Psoas muscle (tissue), 7 donors: ENCODE measurements at regions not wholly inside any gene's neighbourhood (a gene's known extent, or its start where the extent isn't known, plus 50 kb on each side); places are given as distances from the start of the nearest gene placed in this dataset.
A peak's percentile ranks its signal among the peaks of the same experiment; 100 is the strongest.
"Not testable (repeated sequence)": the region's sequence is repeated elsewhere in the genome, so short reads cannot be mapped to it uniquely, and the experiment has no call there.

Source experiments
- ATAC-seq, 4 donors: fragments of 200-7000 bp; cut with Tn5 transposase; one replicate each; pipeline ENCODE4 v1.9.1; 2020; ENCODE audit warnings: moderate library complexity in 3 of 4, mild to moderate bottlenecking in 2 of 4
- DNase-seq, 2 donors: peaks; one replicate each; pipeline ENCODE4 v3.0.0-alpha.2; 2020
- H3K27ac ChIP-seq: fragments of 200-600 bp; one replicate; pipeline ENCODE4 v1.8.0; 2022
- H3K27me3 ChIP-seq, 3 donors: fragments of 200-600 bp in 1 of 3; one replicate each; pipeline versions ENCODE4 v1.6.1 to v1.8.0; 2013 to 2022; ENCODE audit warnings: low read length in 2 of 3, mild to moderate bottlenecking in 2 of 3, moderate library complexity in 1 of 3; ENCODE audit not compliant: insufficient read depth in 3 of 3
- H3K36me3 ChIP-seq, 2 donors: fragments of 200-600 bp in 1 of 2; one replicate each; pipeline versions ENCODE4 v1.6.1 to v1.8.0; 2013 to 2022; ENCODE audit warnings: low read depth in 1 of 2, mild to moderate bottlenecking in 1 of 2, moderate library complexity in 1 of 2; ENCODE audit not compliant: insufficient read depth in 1 of 2
- H3K4me1 ChIP-seq: fragments of 200-600 bp; one replicate; pipeline ENCODE4 v1.8.0; 2022
- H3K4me3 ChIP-seq: fragments of 200-600 bp; one replicate; pipeline ENCODE4 v1.8.0; 2022; ENCODE audit warnings: mild to moderate bottlenecking
- H3K9me3 ChIP-seq: fragments of 200-600 bp; one replicate; pipeline ENCODE4 v1.8.0; 2022
- WGBS, 3 donors: extraction: QIAGEN DNeasy Blood & Tissue Kit; methylation state at CpG; one replicate each; pipeline versions ENCODE4 v1.1.6 to v1.1.7; 2013; 5-methylcytosine and 5-hydroxymethylcytosine counted together
- intact Hi-C, 2 donors: fragments of 100-400 bp; cut with DNase I; formaldehyde crosslinking; loops; one replicate each; pipeline versions ENCODE4 v1.11.0 to v1.14.2; 2022
- TF ChIP-seq, protein P1 (sequence below): fragments of 200-600 bp; IDR thresholded peaks from one replicate; pipeline ENCODE4 v1.8.0; 2022; ENCODE audit warnings: antibody characterized with exemption
- donor health status: healthy with polysubstance abuse.
- donor health status: DM: no; HTN: no; CAD: no; lungs with moderate emphysema.
- donor health status: Bipolar disorder and iron deficiency.
- donor health status: healthy.
- donor health status: DM: yes; HTN: yes; CAD: no.
- donor health status: DM: no; HTN: no; CAD: no.
- donor health status: DM: yes; HTN: yes; CAD: no.

DNA sequence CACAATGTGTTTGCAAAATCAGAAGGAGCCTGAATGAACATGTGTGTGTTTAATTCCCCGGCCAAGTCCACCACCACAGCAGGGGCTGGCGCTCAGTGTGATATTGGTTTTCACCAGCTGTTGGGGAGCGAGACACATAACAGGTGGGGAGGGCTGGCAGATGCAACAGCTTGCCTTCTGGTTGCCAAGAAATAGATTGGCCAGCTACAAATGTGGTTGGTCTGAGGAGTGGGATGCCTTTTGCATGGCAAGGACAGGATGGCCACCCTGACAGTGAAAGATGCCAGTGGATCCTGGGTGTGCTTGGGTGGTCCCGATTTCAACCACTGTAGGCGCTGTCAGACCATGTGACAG, 292.5 kb upstream of the FZD8 start:
- ATAC-seq = peak in 1 of 4 donors; percentile 25
- TF ChIP-seq, protein P1, sequence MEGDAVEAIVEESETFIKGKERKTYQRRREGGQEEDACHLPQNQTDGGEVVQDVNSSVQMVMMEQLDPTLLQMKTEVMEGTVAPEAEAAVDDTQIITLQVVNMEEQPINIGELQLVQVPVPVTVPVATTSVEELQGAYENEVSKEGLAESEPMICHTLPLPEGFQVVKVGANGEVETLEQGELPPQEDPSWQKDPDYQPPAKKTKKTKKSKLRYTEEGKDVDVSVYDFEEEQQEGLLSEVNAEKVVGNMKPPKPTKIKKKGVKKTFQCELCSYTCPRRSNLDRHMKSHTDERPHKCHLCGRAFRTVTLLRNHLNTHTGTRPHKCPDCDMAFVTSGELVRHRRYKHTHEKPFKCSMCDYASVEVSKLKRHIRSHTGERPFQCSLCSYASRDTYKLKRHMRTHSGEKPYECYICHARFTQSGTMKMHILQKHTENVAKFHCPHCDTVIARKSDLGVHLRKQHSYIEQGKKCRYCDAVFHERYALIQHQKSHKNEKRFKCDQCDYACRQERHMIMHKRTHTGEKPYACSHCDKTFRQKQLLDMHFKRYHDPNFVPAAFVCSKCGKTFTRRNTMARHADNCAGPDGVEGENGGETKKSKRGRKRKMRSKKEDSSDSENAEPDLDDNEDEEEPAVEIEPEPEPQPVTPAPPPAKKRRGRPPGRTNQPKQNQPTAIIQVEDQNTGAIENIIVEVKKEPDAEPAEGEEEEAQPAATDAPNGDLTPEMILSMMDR = no peak
- DNase-seq = no peak
- no peaks in the 10 kb centered on the region for H3K27me3 ChIP-seq
- no peak overlapping the region for H3K27ac ChIP-seq
- H3K9me3 ChIP-seq = no peaks in the 10 kb centered on the region
- no peaks in the 10 kb centered on the region for H3K4me1 ChIP-seq
- H3K4me3 ChIP-seq = no peak overlapping the region
- H3K36me3 ChIP-seq = no peaks in the 10 kb centered on the region
- WGBS, 3 donors = 31 to 44% (median 34%) methylated on average over 5 of the region's 5 CpGs
- intact Hi-C loops = no loop called here

DNA sequence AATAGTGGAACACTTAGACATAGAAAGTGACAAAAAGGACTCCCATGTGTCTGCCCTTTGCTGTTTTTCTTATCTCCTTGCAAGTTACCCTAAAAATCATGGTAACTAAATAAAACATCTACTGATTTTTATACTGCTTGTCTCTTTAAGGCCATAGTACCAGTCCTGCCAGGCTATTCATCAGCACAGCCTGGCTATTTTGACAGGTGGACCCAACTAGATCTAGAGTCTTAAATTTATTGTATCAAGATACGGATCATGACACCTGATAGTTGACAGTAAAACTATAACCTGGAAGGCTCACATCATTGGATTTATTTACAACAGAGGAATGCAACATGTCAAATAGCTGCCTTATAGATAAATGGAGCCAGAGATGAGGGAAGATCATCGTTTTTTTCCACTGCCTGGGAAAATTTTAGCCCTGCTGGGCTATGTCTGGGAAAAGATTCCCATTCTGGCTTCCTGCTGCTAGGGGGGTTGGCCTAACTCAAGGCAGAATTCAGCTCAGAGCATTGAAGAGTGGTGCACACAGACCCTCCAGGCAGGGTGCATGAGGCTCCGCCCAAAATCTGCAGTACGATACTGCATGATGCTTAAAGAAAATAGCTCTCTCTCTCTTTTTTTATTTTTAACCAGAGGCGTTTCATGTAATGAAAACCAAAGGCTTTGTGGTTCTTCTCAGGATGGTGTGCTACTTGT, 292.0 kb upstream of the FZD8 start:
- Histone ChIP-seq H3K27me3 (no peaks in the 10 kb centered on the region), H3K27ac (no peak overlapping the region), H3K4me1 (no peaks in the 10 kb centered on the region), H3K9me3 (no peaks in the 10 kb centered on the region), H3K36me3 (no peaks in the 10 kb centered on the region), H3K4me3 (no peak overlapping the region)
- intact Hi-C loops = no loop called here
- ATAC-seq = no peak
- DNase-seq = no peak
- WGBS, 3 donors = 21 to 46% (median 24%) methylated on average over 5 of the region's 5 CpGs
- TF ChIP-seq, protein P1 = no peak

DNA sequence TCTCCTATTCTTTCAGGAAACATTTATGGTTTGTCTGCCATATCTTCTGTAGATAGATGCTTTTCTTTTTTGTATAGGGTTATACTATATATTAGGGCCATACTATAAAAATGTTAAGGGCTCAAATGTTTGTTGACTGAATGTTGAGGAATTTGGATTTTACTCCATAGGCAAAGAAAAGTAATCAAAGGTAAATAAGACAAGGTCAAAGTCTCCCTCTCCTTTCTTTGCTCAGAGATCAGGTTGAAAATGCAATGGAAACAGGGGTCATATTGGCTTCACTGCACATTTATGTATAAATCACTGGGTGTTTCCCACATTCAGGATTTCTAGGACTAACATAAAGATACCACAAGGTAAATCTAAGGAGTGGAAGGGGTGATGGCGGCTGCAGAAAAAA, 291.4 kb upstream of the FZD8 start:
- intact Hi-C loops = no loop called here

DNA sequence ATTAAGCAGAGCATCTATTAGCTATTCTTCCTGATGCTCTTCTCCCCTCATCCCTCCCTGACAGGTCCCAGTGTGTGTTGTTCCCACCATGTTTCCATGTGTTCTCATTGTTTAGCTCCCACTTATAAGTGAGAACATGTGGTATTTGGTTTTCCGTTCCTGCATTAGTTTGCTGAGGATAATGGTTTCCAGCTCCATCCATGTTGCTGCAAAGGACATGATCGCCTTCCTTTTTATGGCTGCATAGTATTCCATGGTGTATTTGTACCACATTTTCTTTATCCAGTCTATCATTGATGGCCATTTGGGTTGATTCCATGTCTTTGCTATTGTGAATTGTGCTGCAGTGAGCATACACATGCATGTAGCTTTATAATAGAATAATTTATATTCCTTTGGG, 287.9 kb upstream of the FZD8 start:
- H3K27ac ChIP-seq, DNase-seq, H3K4me3 ChIP-seq, ATAC-seq, H3K27me3 ChIP-seq, intact Hi-C loops, H3K36me3 ChIP-seq, H3K9me3 ChIP-seq, H3K4me1 ChIP-seq: not testable (repeated sequence)
- 95 to 100% (median 97%) methylated on average over 2 of the region's 2 CpGs for WGBS, 3 donors

More for the DNA sequence above, 291.4 kb upstream of the FZD8 start:
- H3K27ac ChIP-seq = no peak overlapping the region
- TF ChIP-seq, protein P1 = no peak
- DNase-seq (no peak), ATAC-seq (no peak)
- WGBS, 3 donors = 94 to 100% (median 97%) methylated on average over 1 of the region's 1 CpG
- no peak overlapping the region for H3K4me3 ChIP-seq
- H3K27me3 ChIP-seq = no peaks in the 10 kb centered on the region
- no peaks in the 10 kb centered on the region for H3K9me3 ChIP-seq
- no peaks in the 10 kb centered on the region for H3K4me1 ChIP-seq
- H3K36me3 ChIP-seq = no peaks in the 10 kb centered on the region

DNA sequence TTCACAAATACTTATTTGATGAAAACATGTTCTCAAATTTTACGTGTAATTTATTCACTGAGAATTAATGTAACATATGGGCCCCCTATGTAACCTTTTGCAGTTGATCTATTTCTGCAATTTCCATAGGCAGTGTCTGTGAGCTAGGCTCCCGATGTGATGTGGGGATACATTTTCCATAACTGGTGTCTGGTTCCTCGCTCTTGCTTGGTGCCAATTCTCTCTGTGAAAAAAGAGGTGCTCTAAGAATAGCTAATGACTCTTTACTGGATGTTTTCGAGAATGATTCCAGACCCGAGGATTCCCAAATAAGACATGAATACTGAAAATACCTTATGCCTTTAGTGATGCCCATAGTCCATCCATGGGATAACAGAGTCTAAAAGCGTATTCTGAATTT, 286.7 kb upstream of the FZD8 start:
- 33 to 51% (median 45%) methylated on average over 6 of the region's 6 CpGs for WGBS, 3 donors

More for the DNA sequence above, 286.7 kb upstream of the FZD8 start:
- Histone ChIP-seq H3K36me3 (no peaks in the 10 kb centered on the region), H3K4me1 (no peaks in the 10 kb centered on the region), H3K4me3 (no peak overlapping the region), H3K27me3 (peaks cover 0 to 2% (median 0%) of the 10 kb centered on the region in 3 donors), H3K9me3 (no peaks in the 10 kb centered on the region), H3K27ac (no peak overlapping the region)
- TF ChIP-seq, protein P1 = no peak
- intact Hi-C loops = no loop called here
- ATAC-seq (peak in 1 of 4 donors; percentile 60), DNase-seq (no peak)
